ENCODE measurements at regions not wholly inside any gene's neighbourhood (a gene's known extent, or its start where the extent isn't known, plus 50 kb on each side); places are given as distances from the start of the nearest gene placed in this dataset.

DNA sequence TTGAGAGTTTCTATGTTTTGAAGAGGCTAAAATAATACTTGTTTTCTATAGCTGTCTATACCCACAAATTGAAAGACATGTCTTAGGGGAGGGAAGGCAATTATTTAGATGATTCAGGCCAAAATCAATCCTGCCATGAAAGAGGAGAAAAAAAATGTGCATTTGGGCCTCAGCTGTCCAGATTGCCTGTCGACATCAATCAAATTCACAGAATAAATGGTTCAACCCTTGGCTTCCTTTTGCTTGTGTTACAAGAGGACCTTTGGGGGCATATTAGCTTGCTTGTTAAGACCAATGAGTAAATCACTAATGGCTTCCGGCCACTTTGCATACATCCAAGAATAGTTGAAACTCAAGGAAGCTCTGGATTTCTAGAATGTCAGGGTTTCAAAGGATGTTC, 900.8 kb upstream of the CELF4 start (continued):
- TF ChIP-seq, protein P1, sequence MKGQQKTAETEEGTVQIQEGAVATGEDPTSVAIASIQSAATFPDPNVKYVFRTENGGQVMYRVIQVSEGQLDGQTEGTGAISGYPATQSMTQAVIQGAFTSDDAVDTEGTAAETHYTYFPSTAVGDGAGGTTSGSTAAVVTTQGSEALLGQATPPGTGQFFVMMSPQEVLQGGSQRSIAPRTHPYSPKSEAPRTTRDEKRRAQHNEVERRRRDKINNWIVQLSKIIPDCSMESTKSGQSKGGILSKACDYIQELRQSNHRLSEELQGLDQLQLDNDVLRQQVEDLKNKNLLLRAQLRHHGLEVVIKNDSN (IDR thresholded peaks at IDR 0.05; ENCODE audit: borderline replicate concordance, extremely low read length, insufficient read depth, low read depth, low read length), result no peak
- no peak for TF ChIP-seq ZNF24 (IDR thresholded peaks at IDR 0.05)

DNA sequence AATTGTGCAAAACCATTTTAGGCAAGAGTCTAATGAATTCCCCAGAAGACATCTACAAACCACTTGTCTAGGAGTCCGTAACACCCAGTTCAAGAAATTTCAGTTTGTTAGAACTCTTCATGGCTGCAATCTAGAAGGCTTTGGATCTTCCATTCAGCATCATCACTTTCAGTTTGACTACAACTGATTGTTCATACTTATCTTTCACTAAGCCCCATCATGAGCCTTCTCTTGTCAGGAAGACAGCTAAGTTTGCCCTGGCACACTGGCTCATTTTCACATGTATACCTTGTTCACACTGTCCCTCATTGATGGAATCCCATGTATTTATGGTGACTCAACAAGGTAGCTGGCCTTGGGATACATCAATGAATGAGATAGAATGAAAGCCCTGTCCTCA, 898.4 kb upstream of the CELF4 start:
- no peaks in the 10 kb centered on the region for H3K79me2 ChIP-seq (ENCODE audit: control insufficient read depth, insufficient read depth, low read length)
- no TSS peak for BruUV-seq (replicated peaks)
- H3K4me1 ChIP-seq (ENCODE audit: control insufficient read depth, insufficient read depth, low read length), result no peaks in the 10 kb centered on the region
- ChIA-PET RAD21 (ENCODE audit: unreplicated experiment) (no interaction called here), POLR2A (no interaction called here), CTCF (no interaction called here), SMC1A (ENCODE audit: uncharacterized antibody, unreplicated experiment) (no interaction called here)
- TF ChIP-seq RBBP5 (conservative IDR thresholded peaks at IDR 0.05) (no peak), JUNB (IDR thresholded peaks at IDR 0.05) (peak; percentile 36; the same call in 1 of the 2 replicates)
- H3K36me3 ChIP-seq (ENCODE audit: control insufficient read depth in 2 of 2, insufficient read depth in 2 of 2, low read length in 1 of 2), result no peaks in the 10 kb centered on the region
- no peaks in the 10 kb centered on the region for H3K27me3 ChIP-seq (replicated peaks in 1 of 2; ENCODE audit: control insufficient read depth in 2 of 2, insufficient read depth in 2 of 2, low read length in 1 of 2)
- H3K9me3 ChIP-seq (replicated peaks; ENCODE audit: control insufficient read depth, insufficient read depth, low read length), result no peaks in the 10 kb centered on the region; the same call in 2 of the 3 replicates
- DNase-seq (ENCODE audit: low read depth, low spot score) (no peak), ATAC-seq (peak; percentile 52), FAIRE-seq (no peak)
- H4K20me1 ChIP-seq (ENCODE audit: control insufficient read depth, insufficient read depth), result no peaks in the 10 kb centered on the region
- H3K27ac ChIP-seq (ENCODE audit: control insufficient read depth, insufficient read depth), result no peak overlapping the region
- WGBS (ENCODE audit: insufficient coverage, insufficient replicate concordance, low lambda C conversion rate, missing lambda C conversion rate), result 64% methylated on average over 1 of the region's 1 CpG
- intact Hi-C loops (cut with micrococcal nuclease; ENCODE audit: unreplicated experiment), result no loop called here
- H3K4me2 ChIP-seq (ENCODE audit: control insufficient read depth, insufficient read depth), result no peak overlapping the region
- in situ Hi-C loops (cut with MboI), result no loop called here
- no peak overlapping the region for H3K9ac ChIP-seq (ENCODE audit: control insufficient read depth, insufficient read depth, low read length)
- H2AFZ ChIP-seq (ENCODE audit: control insufficient read depth, low read depth, low read length), result no peak overlapping the region
- no peak overlapping the region for H3K4me3 ChIP-seq

DNA sequence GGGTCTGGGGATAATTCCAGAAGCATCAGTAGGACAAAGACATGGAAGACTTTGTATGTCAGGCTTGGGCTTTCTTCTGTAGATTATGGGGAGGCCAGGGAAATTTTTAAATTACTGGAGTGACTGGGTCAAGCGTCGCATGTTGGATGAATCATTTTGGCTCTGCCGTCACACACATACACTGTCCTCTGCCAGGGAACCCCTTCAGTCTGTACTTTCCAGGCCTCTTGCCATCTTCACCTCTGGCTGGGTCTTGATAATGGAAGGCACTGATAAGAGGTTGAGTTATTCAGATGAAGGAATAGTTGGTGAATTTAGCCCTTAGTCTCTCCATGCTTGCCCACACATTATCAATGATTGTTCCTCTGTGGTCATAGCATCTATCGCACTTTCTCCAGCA, 895.1 kb upstream of the CELF4 start:
- 71% methylated on average over 4 of the region's 4 CpGs for WGBS (ENCODE audit: insufficient coverage, insufficient replicate concordance, low lambda C conversion rate, missing lambda C conversion rate)
- TF ChIP-seq KLF5 (IDR thresholded peaks at IDR 0.05; ENCODE audit: partially characterized antibody) (no peak), SRF (IDR thresholded peaks at IDR 0.05; ENCODE audit: low read depth in 2 of 2, low read length in 2 of 2) (no peak), HCFC1 (IDR thresholded peaks at IDR 0.05; ENCODE audit: low read length) (no peak), SIX5 (IDR thresholded peaks at IDR 0.05; ENCODE audit: low read depth, low read length, severe bottlenecking) (no peak)
- TF ChIP-seq, protein P2, sequence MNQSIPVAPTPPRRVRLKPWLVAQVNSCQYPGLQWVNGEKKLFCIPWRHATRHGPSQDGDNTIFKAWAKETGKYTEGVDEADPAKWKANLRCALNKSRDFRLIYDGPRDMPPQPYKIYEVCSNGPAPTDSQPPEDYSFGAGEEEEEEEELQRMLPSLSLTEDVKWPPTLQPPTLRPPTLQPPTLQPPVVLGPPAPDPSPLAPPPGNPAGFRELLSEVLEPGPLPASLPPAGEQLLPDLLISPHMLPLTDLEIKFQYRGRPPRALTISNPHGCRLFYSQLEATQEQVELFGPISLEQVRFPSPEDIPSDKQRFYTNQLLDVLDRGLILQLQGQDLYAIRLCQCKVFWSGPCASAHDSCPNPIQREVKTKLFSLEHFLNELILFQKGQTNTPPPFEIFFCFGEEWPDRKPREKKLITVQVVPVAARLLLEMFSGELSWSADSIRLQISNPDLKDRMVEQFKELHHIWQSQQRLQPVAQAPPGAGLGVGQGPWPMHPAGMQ (IDR thresholded peaks at IDR 0.05; ENCODE audit: borderline replicate concordance), result no peak
- TF ChIP-seq, protein P3, sequence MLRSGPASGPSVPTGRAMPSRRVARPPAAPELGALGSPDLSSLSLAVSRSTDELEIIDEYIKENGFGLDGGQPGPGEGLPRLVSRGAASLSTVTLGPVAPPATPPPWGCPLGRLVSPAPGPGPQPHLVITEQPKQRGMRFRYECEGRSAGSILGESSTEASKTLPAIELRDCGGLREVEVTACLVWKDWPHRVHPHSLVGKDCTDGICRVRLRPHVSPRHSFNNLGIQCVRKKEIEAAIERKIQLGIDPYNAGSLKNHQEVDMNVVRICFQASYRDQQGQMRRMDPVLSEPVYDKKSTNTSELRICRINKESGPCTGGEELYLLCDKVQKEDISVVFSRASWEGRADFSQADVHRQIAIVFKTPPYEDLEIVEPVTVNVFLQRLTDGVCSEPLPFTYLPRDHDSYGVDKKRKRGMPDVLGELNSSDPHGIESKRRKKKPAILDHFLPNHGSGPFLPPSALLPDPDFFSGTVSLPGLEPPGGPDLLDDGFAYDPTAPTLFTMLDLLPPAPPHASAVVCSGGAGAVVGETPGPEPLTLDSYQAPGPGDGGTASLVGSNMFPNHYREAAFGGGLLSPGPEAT (IDR thresholded peaks at IDR 0.05; ENCODE audit: low read depth), result no peak
- Histone ChIP-seq H3K4me1 (ENCODE audit: control insufficient read depth, insufficient read depth, low read length) (no peaks in the 10 kb centered on the region), H2AFZ (ENCODE audit: control insufficient read depth, low read depth, low read length) (no peak overlapping the region), H3K27ac (ENCODE audit: control insufficient read depth, insufficient read depth) (no peak overlapping the region), H3K4me2 (ENCODE audit: control insufficient read depth, insufficient read depth) (no peak overlapping the region), H4K20me1 (ENCODE audit: control insufficient read depth, insufficient read depth) (no peaks in the 10 kb centered on the region), H3K4me3 (no peak overlapping the region), H3K9ac (ENCODE audit: control insufficient read depth, insufficient read depth, low read length) (no peak overlapping the region), H3K79me2 (ENCODE audit: control insufficient read depth, insufficient read depth, low read length) (no peaks in the 10 kb centered on the region), H3K36me3 (ENCODE audit: control insufficient read depth in 2 of 2, insufficient read depth in 2 of 2, low read length in 1 of 2) (no peaks in the 10 kb centered on the region), H3K27me3 (replicated peaks in 1 of 2; ENCODE audit: control insufficient read depth in 2 of 2, insufficient read depth in 2 of 2, low read length in 1 of 2) (no peaks in the 10 kb centered on the region), H3K9me3 (replicated peaks; ENCODE audit: control insufficient read depth, insufficient read depth, low read length) (no peaks in the 10 kb centered on the region)
- ChIA-PET SMC1A (ENCODE audit: uncharacterized antibody, unreplicated experiment) (no interaction called here), POLR2A (no interaction called here), RAD21 (ENCODE audit: unreplicated experiment) (no interaction called here), CTCF (no interaction called here)
- in situ Hi-C loops (cut with MboI) (no loop called here), intact Hi-C loops (cut with micrococcal nuclease; ENCODE audit: unreplicated experiment) (no loop called here)
- no TSS peak for BruUV-seq (replicated peaks)
- DNase-seq (ENCODE audit: low read depth, low spot score), result no peak
- no peak for FAIRE-seq
- ATAC-seq, result no peak

All from GM12878 (cell line).